H1 (cell line): ENCODE measurements at regions not wholly inside any gene's neighbourhood (a gene's known extent, or its start where the extent isn't known, plus 50 kb on each side); places are given as distances from the start of the nearest gene placed in this dataset.

ENCODE experiments used
- CTCF ChIA-PET: fragments of 300-600 bp; sonication (Branson Sonifier 250); formaldehyde crosslinking; loops from one replicate; lab custom pipeline; 2021; ENCODE audit not compliant: partially characterized antibody; lab: Charles Lee
- POLR2A ChIA-PET: fragments of 300-600 bp; sonication (Branson Sonifier 250); formaldehyde crosslinking; loops from one replicate; lab custom pipeline; 2021; ENCODE audit warnings: inconsistent platforms; ENCODE audit not compliant: partially characterized antibody; lab: Charles Lee
- DNase-seq, 2 experiments: peaks; one replicate each; pipeline versions ENCODE4 v3.0.0 to v3.0.0-alpha.2; 2010 to 2022; ENCODE audit warnings: low spot score in 2 of 2, low read depth in 1 of 2, mixed read lengths in 1 of 2
- FAIRE-seq: peaks from 2 replicates; lab custom pipeline; 2011; peaks lifted over from hg19 to GRCh38; lab: Jason Lieb, UNC
- H2AFZ ChIP-seq: 2 replicates; pipeline ENCODE4 v1.8.1; 2012; ENCODE audit warnings: low read length, inconsistent platforms
- H2AK5ac ChIP-seq: 2 replicates; pipeline ENCODE4 v1.6.1; 2013; ENCODE audit warnings: low read depth, low read length
- H2BK120ac ChIP-seq: replicated peaks from 2 replicates; pipeline ENCODE3; 2013; ENCODE audit warnings: low read depth, low read length, inconsistent platforms
- H2BK12ac ChIP-seq: 2 replicates; pipeline ENCODE4 v1.6.1; 2013; ENCODE audit warnings: low read depth, low read length
- H2BK15ac ChIP-seq: 2 replicates; pipeline ENCODE4 v1.6.1; 2013; ENCODE audit warnings: low read length
- H2BK20ac ChIP-seq: 2 replicates; pipeline ENCODE4 v1.6.1; 2013; ENCODE audit warnings: low read length
- H2BK5ac ChIP-seq: 2 replicates; pipeline ENCODE4 v1.6.1; 2013; ENCODE audit warnings: low read depth, low read length
- H3K14ac ChIP-seq: 2 replicates; pipeline ENCODE4 v1.6.1; 2013; ENCODE audit warnings: inconsistent platforms; ENCODE audit not compliant: insufficient read length
- H3K18ac ChIP-seq: 2 replicates; pipeline ENCODE4 v1.6.1; 2013; ENCODE audit warnings: low read length; ENCODE audit errors: extremely low read depth
- H3K23ac ChIP-seq: 2 replicates; pipeline ENCODE4 v1.6.1; 2013; ENCODE audit warnings: inconsistent platforms; ENCODE audit not compliant: insufficient read length
- H3K23me2 ChIP-seq: 2 replicates; pipeline ENCODE4 v1.6.1; 2013; ENCODE audit warnings: low read depth, low read length
- H3K27ac ChIP-seq: 2 replicates; pipeline ENCODE4 v1.6.1; 2011; ENCODE audit warnings: low read depth, low read length, inconsistent platforms
- H3K27me3 ChIP-seq, 4 experiments: replicated peaks in 1 of 4; 1 replicate in 1 of 4; 2 replicates in 3 of 4; pipeline versions ENCODE4 v1.6.1 to v1.8.1; 2011 to 2013; ENCODE audit warnings: low read length in 3 of 4, mild to moderate bottlenecking in 3 of 4, inconsistent platforms in 2 of 4, mixed read lengths in 2 of 4, moderate library complexity in 1 of 4; ENCODE audit not compliant: control insufficient read depth in 3 of 4, insufficient read depth in 3 of 4; ENCODE audit errors: extremely low read depth in 1 of 4
- H3K36me3 ChIP-seq, 4 experiments: 2 replicates each; pipeline versions ENCODE4 v1.6.1 to v1.8.1; 2011 to 2013; ENCODE audit warnings: mild to moderate bottlenecking in 4 of 4, low read length in 3 of 4, moderate library complexity in 2 of 4, control low read depth in 1 of 4, inconsistent platforms in 1 of 4; ENCODE audit not compliant: insufficient read depth in 4 of 4, control insufficient read depth in 2 of 4
- H3K4ac ChIP-seq: replicated peaks from 2 replicates; pipeline ENCODE3; 2013; ENCODE audit warnings: low read length, low read depth, mixed read lengths, inconsistent platforms; ENCODE audit not compliant: insufficient read length
- H3K4me1 ChIP-seq, 4 experiments: replicated peaks in 1 of 4; 1 replicate in 1 of 4; 2 replicates in 3 of 4; pipeline versions ENCODE4 v1.6.1 to v1.8.1; 2011 to 2013; ENCODE audit warnings: low read length in 3 of 4, inconsistent platforms in 2 of 4, mixed read lengths in 1 of 4; ENCODE audit not compliant: insufficient read depth in 4 of 4, control insufficient read depth in 3 of 4
- H3K4me2 ChIP-seq, 2 experiments: 2 replicates each; pipeline versions ENCODE4 v1.6.1 to v1.8.1; 2011 to 2013; ENCODE audit warnings: low read depth in 2 of 2, low read length in 2 of 2, control low read depth in 1 of 2, inconsistent platforms in 1 of 2, mild to moderate bottlenecking in 1 of 2; ENCODE audit not compliant: insufficient read depth in 1 of 2
- H3K4me3 ChIP-seq, 4 experiments: fragments of 200-600, 300-600 bp in 1 of 4; sonication (generic), shearing (Covaris generic), sonication (Bioruptor Twin) in 1 of 4; 2 replicates each; pipeline versions ENCODE4 v1.5.1 to v1.8.1; 2011 to 2016; ENCODE audit warnings: low read length in 4 of 4, low read depth in 3 of 4, control low read depth in 2 of 4, inconsistent platforms in 2 of 4, mild to moderate bottlenecking in 2 of 4, mixed read lengths in 1 of 4, moderate library complexity in 1 of 4; ENCODE audit not compliant: insufficient read depth in 2 of 4; ENCODE audit errors: extremely low read depth in 1 of 4
- H3K56ac ChIP-seq: replicated peaks from 2 replicates; pipeline ENCODE3; 2013; ENCODE audit warnings: low read depth, mild to moderate bottlenecking, mixed read lengths, low read length, inconsistent platforms; ENCODE audit not compliant: insufficient read length
- H3K79me1 ChIP-seq: 2 replicates; pipeline ENCODE4 v1.6.1; 2013; ENCODE audit warnings: low read depth, low read length, control low read depth
- H3K79me2 ChIP-seq, 2 experiments: 2 replicates each; pipeline versions ENCODE4 v1.6.1 to v1.8.1; 2012 to 2013; ENCODE audit warnings: low read length in 2 of 2, mild to moderate bottlenecking in 2 of 2, inconsistent platforms in 1 of 2; ENCODE audit not compliant: insufficient read depth in 2 of 2, control insufficient read depth in 1 of 2
- H3K9ac ChIP-seq, 4 experiments: replicated peaks in 1 of 4; 1 replicate in 1 of 4; 2 replicates in 3 of 4; pipeline versions ENCODE4 v1.6.1 to v1.8.1; 2011 to 2013; ENCODE audit warnings: low read depth in 3 of 4, low read length in 3 of 4, control low read depth in 2 of 4, mild to moderate bottlenecking in 2 of 4, moderate library complexity in 2 of 4, inconsistent platforms in 1 of 4; ENCODE audit errors: extremely low read depth in 1 of 4
- H3K9me3 ChIP-seq, 2 experiments: 2 replicates each; pipeline versions ENCODE4 v1.6.1 to v1.8.1; 2012 to 2013; ENCODE audit warnings: mild to moderate bottlenecking in 2 of 2, moderate library complexity in 2 of 2, control low read depth in 1 of 2, inconsistent platforms in 1 of 2, low read depth in 1 of 2, low read length in 1 of 2, mixed read lengths in 1 of 2; ENCODE audit not compliant: insufficient read depth in 2 of 2
- H4K20me1 ChIP-seq, 2 experiments: replicated peaks in 1 of 2; 2 replicates each; pipeline versions ENCODE3 to v1.8.1; 2011 to 2013; ENCODE audit warnings: inconsistent platforms in 2 of 2, low read length in 2 of 2, mild to moderate bottlenecking in 1 of 2; ENCODE audit not compliant: insufficient read depth in 2 of 2, control insufficient read depth in 1 of 2
- H4K5ac ChIP-seq: 2 replicates; pipeline ENCODE4 v1.6.1; 2013; ENCODE audit warnings: low read length, low read depth, mixed read lengths, inconsistent platforms; ENCODE audit not compliant: insufficient read length
- H4K8ac ChIP-seq: 2 replicates; pipeline ENCODE4 v1.8.0; 2013; ENCODE audit warnings: mild to moderate bottlenecking, moderate library complexity, low read length, inconsistent platforms; ENCODE audit not compliant: insufficient read depth; ENCODE audit errors: extremely low read depth
- H4K91ac ChIP-seq: replicated peaks from 2 replicates; pipeline ENCODE3; 2013; ENCODE audit warnings: low read length, mixed read lengths, inconsistent platforms; ENCODE audit not compliant: insufficient read length
- WGBS, 2 experiments: shearing (Covaris generic) in 1 of 2; methylation state at CpG; one replicate each; pipeline versions ENCODE4 v1.1.6 to v1.1.7; 2013 to 2015; ENCODE audit warnings: low lambda C conversion rate in 2 of 2, mixed read lengths in 2 of 2, inconsistent platforms in 1 of 2, low coverage in 1 of 2, missing lambda C conversion rate in 1 of 2; ENCODE audit not compliant: insufficient replicate concordance in 2 of 2, insufficient coverage in 1 of 2, insufficient read length in 1 of 2; ENCODE audit errors: extremely low coverage in 1 of 2, missing lambda C conversion rate in 1 of 2; 5-methylcytosine and 5-hydroxymethylcytosine counted together

- Histone ChIP-seq H3K23me2 (no peaks in the 10 kb centered on the region), H3K18ac (no peak overlapping the region), H4K20me1 (no peaks in the 10 kb centered on the region), H4K8ac (no peak overlapping the region), H2BK5ac (no peak overlapping the region), H3K4ac (no peak overlapping the region), H3K4me2 (no peak overlapping the region), H2AFZ (no peak overlapping the region), H3K27me3 (no peaks in the 10 kb centered on the region), H2BK12ac (no peak overlapping the region), H3K36me3 (no peaks in the 10 kb centered on the region), H4K91ac (no peak overlapping the region), H2BK20ac (no peak overlapping the region), H3K4me3 (no peak overlapping the region), H2BK120ac (no peak overlapping the region), H3K27ac (no peak overlapping the region), H3K56ac (no peak overlapping the region), H3K9ac (no peak overlapping the region), H3K79me2 (no peaks in the 10 kb centered on the region), H3K9me3 (no peaks in the 10 kb centered on the region; a peak in 1 of 4 replicates), H3K23ac (no peak overlapping the region), H3K79me1 (no peaks in the 10 kb centered on the region), H3K14ac (no peak overlapping the region), H4K5ac (no peak overlapping the region), H3K4me1 (no peaks in the 10 kb centered on the region), H2AK5ac (no peak overlapping the region), H2BK15ac (no peak overlapping the region)
- CTCF ChIA-PET, result interaction anchor here (0.6 kb wide), 1 partner anchor 73 kb away, joined by 3 read pairs; no protein-coding TSS in a partner anchor
- FAIRE-seq, result no peak
- DNase-seq, result no peak
- POLR2A ChIA-PET, result interaction anchor here (0.6 kb wide), 1 partner anchor 875 kb away, joined by 3 read pairs; no protein-coding TSS in a partner anchor
- 100% methylated on average over 1 of the region's 1 CpG; no CpG with 5 or more reads in 1 of the 2 experiments for WGBS, 2 experiments
Measured at GRCh38 chr7:84729284-84729683, 457.6 kb downstream of the SEMA3D start.
